Ovary (tissue), 7 donors: ENCODE measurements at regions not wholly inside any gene's neighbourhood (a gene's known extent, or its start where the extent isn't known, plus 50 kb on each side); places are given as distances from the start of the nearest gene placed in this dataset.

Experiments
- DNase-seq, 5 donors: peaks; one replicate each; pipeline ENCODE4 v3.0.0-alpha.2; 2019 to 2020
- H3K27ac ChIP-seq, 2 donors: fragments of 200-600 bp; one replicate each; pipeline versions ENCODE4 v1.5.1 to v1.8.0; 2019 to 2022
- H3K27me3 ChIP-seq: fragments of 200-600 bp; one replicate; pipeline ENCODE4 v1.8.0; 2022
- H3K36me3 ChIP-seq: fragments of 200-600 bp; sonication (generic); one replicate; pipeline ENCODE4 v1.5.1; 2019
- H3K4me1 ChIP-seq: one replicate; pipeline ENCODE4 v1.8.1; 2013; ENCODE audit warnings: mild to moderate bottlenecking, moderate library complexity; ENCODE audit not compliant: insufficient read depth
- H3K4me3 ChIP-seq: fragments of 200-600 bp; sonication (generic); one replicate; pipeline ENCODE4 v1.5.1; 2017
- H3K9me3 ChIP-seq, 2 donors: fragments of 200-600 bp in 1 of 2; sonication (generic) in 1 of 2; one replicate each; pipeline versions ENCODE4 v1.5.1 to v1.8.1; 2013 to 2019; ENCODE audit warnings: mild to moderate bottlenecking in 1 of 2, moderate library complexity in 1 of 2
- EP300 ChIP-seq: sonication (generic); formaldehyde crosslinking; IDR thresholded peaks from one replicate; pipeline ENCODE4 v1.6.1; 2017; ENCODE audit warnings: antibody characterized with exemption
- POLR2A ChIP-seq: fragments of 450-650 bp; IDR thresholded peaks from one replicate; pipeline ENCODE4 v1.6.1; 2017; ENCODE audit warnings: antibody characterized with exemption, mild to moderate bottlenecking, moderate library complexity
- WGBS, 3 donors: extraction: QIAGEN DNeasy Blood & Tissue Kit in 1 of 3; methylation state at CpG; one replicate each; pipeline versions ENCODE4 v1.1.5 to v1.1.7; 2013 to 2017; 5-methylcytosine and 5-hydroxymethylcytosine counted together
- intact Hi-C, 4 donors: fragments of 100-400 bp; cut with DNase I; formaldehyde crosslinking; loops; one replicate each; pipeline versions ENCODE4 v1.11.0 to v1.15.1; 2022 to 2023
- TF ChIP-seq, protein P1 (sequence below), 3 donors: fragments of 450-650 bp in 2 of 3; fragments of 200-600 bp in 1 of 3; IDR thresholded peaks; one replicate each; pipeline versions ENCODE4 v1.5.1 to v1.8.0; 2016 to 2022; ENCODE audit warnings: antibody characterized with exemption in 3 of 3, mild to moderate bottlenecking in 1 of 3
- donor health status: DM: no; HTN: no; CAD: no; lungs with moderate emphysema.
- donor health status: DM: no; HTN: no; CAD: no.
- donor health status: Bipolar disorder and iron deficiency.
- donor health status: DM: no; HTN: no; CAD: no.
- donor health status: DM: yes; HTN: yes; CAD: no.

DNA sequence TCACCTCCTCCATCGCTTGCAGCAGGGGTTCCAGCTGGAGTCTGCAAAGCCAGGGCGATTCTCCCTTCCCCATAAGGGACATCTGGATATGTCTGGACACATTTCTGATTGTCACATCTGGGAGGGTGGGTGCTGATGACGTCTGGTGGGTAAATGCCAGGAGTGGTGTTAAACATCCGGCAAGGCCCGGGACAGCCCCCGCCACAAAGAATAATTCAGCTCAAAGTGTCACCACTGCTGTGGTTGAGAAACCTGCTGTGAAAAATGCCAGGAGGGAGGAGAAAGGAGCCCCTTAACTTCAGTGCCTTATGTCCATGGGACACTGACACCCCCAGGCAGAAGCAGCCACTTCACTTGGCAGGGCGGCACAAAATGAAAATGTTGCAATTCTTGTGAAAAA lies 179.4 kb upstream of the SDK2 start:
- WGBS, 3 donors = 72 to 85% (median 79%) methylated on average over 7 of the region's 7 CpGs
- DNase-seq = no peak
- TF ChIP-seq POLR2A = no peak
- TF ChIP-seq EP300 = no peak
- TF ChIP-seq, protein P1, sequence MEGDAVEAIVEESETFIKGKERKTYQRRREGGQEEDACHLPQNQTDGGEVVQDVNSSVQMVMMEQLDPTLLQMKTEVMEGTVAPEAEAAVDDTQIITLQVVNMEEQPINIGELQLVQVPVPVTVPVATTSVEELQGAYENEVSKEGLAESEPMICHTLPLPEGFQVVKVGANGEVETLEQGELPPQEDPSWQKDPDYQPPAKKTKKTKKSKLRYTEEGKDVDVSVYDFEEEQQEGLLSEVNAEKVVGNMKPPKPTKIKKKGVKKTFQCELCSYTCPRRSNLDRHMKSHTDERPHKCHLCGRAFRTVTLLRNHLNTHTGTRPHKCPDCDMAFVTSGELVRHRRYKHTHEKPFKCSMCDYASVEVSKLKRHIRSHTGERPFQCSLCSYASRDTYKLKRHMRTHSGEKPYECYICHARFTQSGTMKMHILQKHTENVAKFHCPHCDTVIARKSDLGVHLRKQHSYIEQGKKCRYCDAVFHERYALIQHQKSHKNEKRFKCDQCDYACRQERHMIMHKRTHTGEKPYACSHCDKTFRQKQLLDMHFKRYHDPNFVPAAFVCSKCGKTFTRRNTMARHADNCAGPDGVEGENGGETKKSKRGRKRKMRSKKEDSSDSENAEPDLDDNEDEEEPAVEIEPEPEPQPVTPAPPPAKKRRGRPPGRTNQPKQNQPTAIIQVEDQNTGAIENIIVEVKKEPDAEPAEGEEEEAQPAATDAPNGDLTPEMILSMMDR (IDR thresholded peaks at IDR 0.05) = no peak
- intact Hi-C loops = loop anchor here in 1 of 4 donors (10.0 kb wide), 1 partner anchor 61 kb away; no protein-coding TSS in a partner anchor
- H3K36me3 ChIP-seq = no peaks in the 10 kb centered on the region
- no peak overlapping the region for H3K4me3 ChIP-seq
- H3K27me3 ChIP-seq = no peaks in the 10 kb centered on the region
- no peaks in the 10 kb centered on the region for H3K4me1 ChIP-seq
- H3K27ac ChIP-seq = no peak overlapping the region
- no peaks in the 10 kb centered on the region for H3K9me3 ChIP-seq

DNA sequence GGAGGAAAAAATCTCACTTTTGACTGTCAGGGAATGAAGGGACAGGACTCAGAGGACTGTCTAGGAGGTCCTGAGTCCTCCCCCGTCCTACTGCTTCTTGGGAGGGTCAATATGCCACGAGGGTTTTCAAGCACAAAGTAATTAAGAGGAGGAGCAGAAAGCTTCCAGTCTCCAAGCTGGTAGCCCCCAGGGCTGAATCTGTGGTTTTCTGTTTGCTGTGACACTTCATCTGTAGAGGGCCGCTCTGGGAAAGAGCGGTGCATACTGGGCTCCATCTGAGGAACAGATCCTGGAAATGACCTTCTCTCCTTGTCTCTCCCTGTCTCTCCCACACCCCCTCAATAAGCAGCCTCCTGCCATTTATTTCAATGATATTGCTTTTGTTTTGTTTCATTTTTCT lies 180.1 kb upstream of the SDK2 start:
- Histone ChIP-seq H3K4me3 (no peak overlapping the region), H3K9me3 (no peaks in the 10 kb centered on the region), H3K4me1 (no peaks in the 10 kb centered on the region), H3K27me3 (no peaks in the 10 kb centered on the region), H3K36me3 (no peaks in the 10 kb centered on the region), H3K27ac (no peak overlapping the region)
- 70 to 88% (median 77%) methylated on average over 4 of the region's 4 CpGs for WGBS, 3 donors
- intact Hi-C loops = loop anchor here in 1 of 4 donors (10.0 kb wide), 1 partner anchor 60 kb away; no protein-coding TSS in a partner anchor
- no peak for DNase-seq
- TF ChIP-seq POLR2A = no peak
- TF ChIP-seq, protein P1 (IDR thresholded peaks at IDR 0.05) = no peak
- TF ChIP-seq EP300 = no peak

DNA sequence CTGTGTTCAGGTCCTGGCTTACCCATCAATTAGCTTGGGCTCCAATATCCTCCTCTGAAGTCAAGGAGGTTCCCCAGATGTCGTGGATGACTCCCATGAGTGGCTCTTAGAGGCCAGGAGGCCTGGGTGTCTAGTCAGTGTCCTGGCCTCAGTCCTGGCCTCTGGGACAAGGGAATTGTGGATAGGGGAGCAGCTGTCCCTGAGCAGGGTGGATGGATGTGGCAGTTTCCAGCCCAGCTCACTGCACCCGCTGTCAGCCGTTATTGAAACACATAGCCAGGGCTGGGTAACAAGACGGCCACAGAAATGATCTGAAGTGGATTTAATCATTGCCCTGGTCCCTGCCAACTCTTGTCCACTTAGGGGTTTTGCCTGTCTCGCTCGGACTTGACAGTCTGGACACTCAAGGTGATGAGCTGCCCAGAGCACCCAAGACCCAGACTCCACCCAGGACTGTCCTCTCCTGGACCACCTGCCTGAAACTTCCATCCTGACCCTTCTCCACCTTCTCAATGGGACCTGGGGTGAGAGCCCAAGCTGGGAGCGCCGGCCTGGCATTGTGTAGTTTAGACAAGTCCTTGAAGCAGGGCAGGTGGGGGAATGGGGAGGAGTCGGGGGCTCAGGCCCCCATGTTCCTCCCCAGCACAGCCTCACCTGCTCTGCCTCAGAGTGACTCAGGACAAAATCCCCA lies 182.1 kb upstream of the SDK2 start:
- TF ChIP-seq POLR2A = no peak
- TF ChIP-seq, protein P1 (IDR thresholded peaks at IDR 0.05) = no peak
- no peak for TF ChIP-seq EP300
- 86 to 91% (median 88%) methylated on average over 9 of the region's 9 CpGs for WGBS, 3 donors
- intact Hi-C loops = loop anchor here in 1 of 4 donors (10.0 kb wide), 1 partner anchor 58 kb away; no protein-coding TSS in a partner anchor

DNA sequence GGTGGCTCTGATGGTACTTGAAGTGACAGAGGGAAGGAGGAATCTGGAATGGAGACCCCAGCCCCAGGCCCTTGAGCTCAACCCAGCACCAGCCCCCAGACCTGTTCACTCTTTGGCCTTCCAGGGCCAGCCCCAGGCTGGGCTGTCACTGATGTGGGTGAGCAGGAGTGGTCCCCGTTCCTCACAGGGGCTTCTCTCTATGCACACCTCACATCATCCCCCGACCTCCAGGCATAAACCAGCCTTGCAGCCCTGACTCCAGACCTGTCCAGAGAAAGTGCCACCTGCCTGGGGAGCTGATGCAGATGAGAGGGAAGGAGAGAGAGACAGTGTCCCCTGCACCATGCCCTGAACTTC lies 182.6 kb upstream of the SDK2 start:
- Histone ChIP-seq H3K27me3 (no peaks in the 10 kb centered on the region), H3K4me1 (no peaks in the 10 kb centered on the region), H3K27ac (no peak overlapping the region), H3K36me3 (no peaks in the 10 kb centered on the region), H3K4me3 (no peak overlapping the region), H3K9me3 (no peaks in the 10 kb centered on the region)
- intact Hi-C loops = loop anchor here in 1 of 4 donors (10.0 kb wide), 1 partner anchor 58 kb away; no protein-coding TSS in a partner anchor
- no peak for DNase-seq
- WGBS, 3 donors = 71 to 90% (median 80%) methylated on average over 2 of the region's 2 CpGs
- TF ChIP-seq EP300 (no peak), POLR2A (no peak)
- TF ChIP-seq, protein P1 (IDR thresholded peaks at IDR 0.05) = no peak

More for the DNA sequence above, 182.1 kb upstream of the SDK2 start:
- DNase-seq = no peak
- H3K9me3 ChIP-seq = no peaks in the 10 kb centered on the region
- no peak overlapping the region for H3K27ac ChIP-seq
- no peak overlapping the region for H3K4me3 ChIP-seq
- no peaks in the 10 kb centered on the region for H3K36me3 ChIP-seq
- no peaks in the 10 kb centered on the region for H3K4me1 ChIP-seq
- no peaks in the 10 kb centered on the region for H3K27me3 ChIP-seq
